Astrocyte (in vitro differentiated cells and primary cell): ENCODE measurements at regions not wholly inside any gene's neighbourhood (a gene's known extent, or its start where the extent isn't known, plus 50 kb on each side); places are given as distances from the start of the nearest gene placed in this dataset.

Experiments used
- DNase-seq: peaks from one replicate; pipeline ENCODE4 v3.0.0-alpha.2; 2010; ENCODE audit warnings: low read depth
- FAIRE-seq: peaks from 2 replicates; lab custom pipeline; 2011; peaks lifted over from hg19 to GRCh38; lab: Jason Lieb, UNC
- H2AFZ ChIP-seq: 2 replicates; pipeline ENCODE4 v1.6.0; 2012; ENCODE audit warnings: low read depth, low read length, inconsistent platforms
- H3K27ac ChIP-seq: 2 replicates; pipeline ENCODE4 v1.5.1; 2011; ENCODE audit warnings: low read depth, low read length, inconsistent platforms
- H3K27me3 ChIP-seq: 2 replicates; pipeline ENCODE4 v1.6.0; 2011; ENCODE audit warnings: low read length, inconsistent platforms; ENCODE audit not compliant: insufficient read depth
- H3K36me3 ChIP-seq: 2 replicates; pipeline ENCODE4 v1.5.1; 2011; ENCODE audit warnings: low read length, inconsistent platforms; ENCODE audit not compliant: insufficient read depth
- H3K4me1 ChIP-seq: 2 replicates; pipeline ENCODE4 v1.5.1; 2011; ENCODE audit warnings: low read length, inconsistent platforms; ENCODE audit not compliant: insufficient read depth
- H3K4me2 ChIP-seq: 2 replicates; pipeline ENCODE4 v1.6.0; 2012; ENCODE audit warnings: low read length, inconsistent platforms
- H3K4me3 ChIP-seq: 2 replicates; pipeline ENCODE4 v1.5.1; 2011; ENCODE audit warnings: low read depth, mild to moderate bottlenecking, low read length, inconsistent platforms; ENCODE audit not compliant: insufficient read depth
- H3K79me2 ChIP-seq: 2 replicates; pipeline ENCODE4 v1.6.0; 2012; ENCODE audit warnings: mild to moderate bottlenecking, low read length, inconsistent platforms; ENCODE audit not compliant: insufficient read depth
- H3K9ac ChIP-seq: 2 replicates; pipeline ENCODE4 v1.6.0; 2012; ENCODE audit warnings: mild to moderate bottlenecking, low read length, inconsistent platforms
- H3K9me3 ChIP-seq: 2 replicates; pipeline ENCODE4 v1.5.1; 2012; ENCODE audit warnings: low read depth, mild to moderate bottlenecking, low read length, inconsistent platforms; ENCODE audit not compliant: insufficient read depth
- H4K20me1 ChIP-seq: 2 replicates; pipeline ENCODE4 v1.6.0; 2012; ENCODE audit warnings: low read length, inconsistent platforms; ENCODE audit not compliant: insufficient read depth
- H3K27ac Mint-ChIP-seq: one replicate; pipeline ENCODE4 v1.8.0; 2021; ENCODE audit warnings: mild to moderate bottlenecking, mixed read lengths; ENCODE audit not compliant: unreplicated experiment
- H3K27me3 Mint-ChIP-seq: one replicate; pipeline ENCODE4 v1.8.0; 2021; ENCODE audit warnings: low read depth, mixed read lengths; ENCODE audit not compliant: unreplicated experiment
- H3K36me3 Mint-ChIP-seq: one replicate; pipeline ENCODE4 v1.8.0; 2021; ENCODE audit warnings: low read depth, mixed read lengths; ENCODE audit not compliant: unreplicated experiment
- H3K4me1 Mint-ChIP-seq: one replicate; pipeline ENCODE4 v1.8.0; 2021; ENCODE audit warnings: low read depth, mixed read lengths; ENCODE audit not compliant: unreplicated experiment
- H3K4me3 Mint-ChIP-seq: one replicate; pipeline ENCODE4 v1.8.0; 2021; ENCODE audit warnings: mild to moderate bottlenecking, moderate library complexity, mixed read lengths; ENCODE audit not compliant: unreplicated experiment
- H3K9me3 Mint-ChIP-seq: one replicate; pipeline ENCODE4 v1.8.0; 2021; ENCODE audit warnings: mild to moderate bottlenecking, mixed read lengths; ENCODE audit not compliant: unreplicated experiment
- EZH2 ChIP-seq: IDR thresholded peaks from 2 replicates; pipeline ENCODE4 v1.6.1; 2012; ENCODE audit warnings: mild to moderate bottlenecking, low read length, inconsistent platforms; ENCODE audit not compliant: insufficient read depth
- TF ChIP-seq, protein P1 (sequence below): IDR thresholded peaks from 2 replicates; pipeline ENCODE4 v1.5.1; 2011; ENCODE audit warnings: low read depth, mild to moderate bottlenecking, inconsistent platforms, low read length, moderate library complexity; ENCODE audit not compliant: insufficient read depth

DNA sequence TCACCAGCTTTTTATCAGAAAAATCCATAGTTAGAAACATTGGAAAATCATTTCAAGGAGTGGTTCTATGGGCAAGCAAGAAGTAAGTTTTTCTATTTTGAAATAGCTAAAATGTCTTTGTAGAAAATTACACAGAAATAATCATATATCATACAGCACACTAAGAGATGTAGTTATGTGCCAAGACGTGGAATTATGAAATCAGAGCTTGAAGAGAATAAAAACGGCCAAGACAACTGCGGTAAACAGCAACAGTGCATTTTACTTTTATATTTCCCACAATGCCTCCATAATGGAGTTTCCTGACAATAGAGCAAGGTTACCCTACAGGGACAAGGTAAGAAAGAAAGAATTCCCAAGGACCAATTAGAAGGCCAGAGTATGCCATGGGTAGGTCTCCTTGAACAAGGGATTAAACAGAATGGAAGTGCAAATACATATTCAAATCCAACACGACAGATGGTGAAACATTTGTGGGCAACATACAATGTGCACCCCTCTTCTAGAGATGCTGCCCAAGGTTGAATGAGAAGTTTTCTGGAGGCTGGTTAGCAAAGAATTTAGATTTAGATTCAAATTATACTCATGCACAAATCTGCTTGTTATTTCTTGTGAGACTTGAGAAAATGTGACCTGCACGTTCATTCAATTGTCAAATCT, 76.1 kb upstream of the BTG1 start:
- Histone ChIP-seq H3K4me2 (no peak overlapping the region), H3K4me3 (no peak overlapping the region), H3K27me3 (no peaks in the 10 kb centered on the region), H3K36me3 (no peaks in the 10 kb centered on the region), H4K20me1 (no peaks in the 10 kb centered on the region), H3K9ac (no peak overlapping the region), H3K79me2 (no peaks in the 10 kb centered on the region), H2AFZ (no peak overlapping the region), H3K27ac (no peak overlapping the region), H3K9me3 (no peaks in the 10 kb centered on the region), H3K4me1 (peaks cover 7% of the 10 kb centered on the region)
- TF ChIP-seq, protein P1, sequence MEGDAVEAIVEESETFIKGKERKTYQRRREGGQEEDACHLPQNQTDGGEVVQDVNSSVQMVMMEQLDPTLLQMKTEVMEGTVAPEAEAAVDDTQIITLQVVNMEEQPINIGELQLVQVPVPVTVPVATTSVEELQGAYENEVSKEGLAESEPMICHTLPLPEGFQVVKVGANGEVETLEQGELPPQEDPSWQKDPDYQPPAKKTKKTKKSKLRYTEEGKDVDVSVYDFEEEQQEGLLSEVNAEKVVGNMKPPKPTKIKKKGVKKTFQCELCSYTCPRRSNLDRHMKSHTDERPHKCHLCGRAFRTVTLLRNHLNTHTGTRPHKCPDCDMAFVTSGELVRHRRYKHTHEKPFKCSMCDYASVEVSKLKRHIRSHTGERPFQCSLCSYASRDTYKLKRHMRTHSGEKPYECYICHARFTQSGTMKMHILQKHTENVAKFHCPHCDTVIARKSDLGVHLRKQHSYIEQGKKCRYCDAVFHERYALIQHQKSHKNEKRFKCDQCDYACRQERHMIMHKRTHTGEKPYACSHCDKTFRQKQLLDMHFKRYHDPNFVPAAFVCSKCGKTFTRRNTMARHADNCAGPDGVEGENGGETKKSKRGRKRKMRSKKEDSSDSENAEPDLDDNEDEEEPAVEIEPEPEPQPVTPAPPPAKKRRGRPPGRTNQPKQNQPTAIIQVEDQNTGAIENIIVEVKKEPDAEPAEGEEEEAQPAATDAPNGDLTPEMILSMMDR = no peak
- no peak for TF ChIP-seq EZH2
- Mint-ChIP-seq H3K27me3 (no peaks in the 10 kb centered on the region), H3K9me3 (no peaks in the 10 kb centered on the region), H3K4me1 (peaks cover 5% of the 10 kb centered on the region), H3K4me3 (no peak overlapping the region), H3K27ac (no peak overlapping the region), H3K36me3 (no peaks in the 10 kb centered on the region)
- FAIRE-seq (no peak), DNase-seq (no peak)

DNA sequence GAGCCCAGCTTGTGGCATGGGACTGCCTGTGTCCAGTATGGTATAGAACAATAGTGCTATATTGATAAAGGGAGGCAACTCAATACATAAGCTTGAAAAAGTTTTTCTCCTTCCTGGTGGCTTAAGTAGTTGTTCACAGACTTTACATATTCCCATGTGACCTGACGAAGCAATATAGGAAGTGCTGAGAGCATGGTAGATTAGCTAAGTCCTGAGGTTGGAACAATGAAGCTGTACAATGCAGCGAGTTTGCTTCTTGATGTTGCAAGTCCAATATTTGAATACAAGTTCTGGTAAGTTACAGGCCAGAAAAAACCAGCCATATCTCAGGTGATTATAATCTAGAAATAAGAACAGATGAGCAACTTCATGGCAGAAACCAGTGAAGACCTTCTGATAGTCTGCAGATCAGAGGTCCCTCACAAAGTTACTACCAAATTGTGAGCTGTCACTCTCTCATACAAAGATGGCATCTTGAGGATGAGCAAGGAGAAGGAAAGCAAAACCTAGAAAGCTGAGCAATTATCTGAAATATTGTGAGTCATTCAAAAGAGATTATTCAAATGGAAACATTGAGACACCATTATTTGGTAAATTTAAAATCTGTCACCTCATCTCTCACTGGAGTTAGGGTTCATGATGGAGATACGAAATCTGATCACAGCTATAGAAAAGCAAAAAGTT, 72.9 kb upstream of the BTG1 start:
- Mint-ChIP-seq H3K36me3 (no peaks in the 10 kb centered on the region), H3K4me3 (no peak overlapping the region), H3K27ac (no peak overlapping the region), H3K27me3 (no peaks in the 10 kb centered on the region), H3K4me1 (no peaks in the 10 kb centered on the region), H3K9me3 (no peaks in the 10 kb centered on the region)
- no peak for DNase-seq
- Histone ChIP-seq H4K20me1 (no peaks in the 10 kb centered on the region), H3K79me2 (no peaks in the 10 kb centered on the region), H3K36me3 (no peaks in the 10 kb centered on the region), H3K4me2 (no peak overlapping the region), H3K4me1 (no peaks in the 10 kb centered on the region), H2AFZ (no peak overlapping the region), H3K9me3 (no peaks in the 10 kb centered on the region), H3K4me3 (no peak overlapping the region), H3K9ac (no peak overlapping the region), H3K27ac (no peak overlapping the region), H3K27me3 (no peaks in the 10 kb centered on the region)
- FAIRE-seq = no peak
- TF ChIP-seq, protein P1 = no peak
- no peak for TF ChIP-seq EZH2

DNA sequence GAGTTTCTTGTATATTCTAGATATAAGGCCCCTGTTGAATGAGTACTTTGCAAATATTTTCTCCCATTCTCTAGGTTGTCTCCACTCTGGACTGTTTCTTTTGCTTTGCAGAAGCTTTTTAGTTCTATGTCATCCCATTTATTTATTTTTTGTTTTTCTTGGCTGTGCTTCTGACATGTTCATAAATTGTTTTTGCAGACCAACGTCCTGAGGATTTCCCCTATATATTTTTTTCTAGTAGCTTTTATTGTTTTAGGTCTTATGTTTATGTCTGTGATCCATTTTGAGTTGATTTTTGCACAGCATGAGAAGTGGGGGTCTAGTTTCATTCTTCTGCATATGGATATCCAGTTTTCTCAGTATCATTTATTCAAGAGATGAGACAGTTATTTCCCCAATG, 70.4 kb upstream of the BTG1 start:
- H3K27me3 Mint-ChIP-seq = no peaks in the 10 kb centered on the region
- H3K27ac Mint-ChIP-seq = no peak overlapping the region
- H3K4me3 Mint-ChIP-seq = no peak overlapping the region
- Histone ChIP-seq H2AFZ (no peak overlapping the region), H3K4me1 (no peaks in the 10 kb centered on the region), H3K4me2 (no peak overlapping the region), H3K27me3 (no peaks in the 10 kb centered on the region), H3K79me2 (no peaks in the 10 kb centered on the region), H3K9me3 (no peaks in the 10 kb centered on the region), H3K4me3 (no peak overlapping the region), H3K27ac (no peak overlapping the region), H4K20me1 (no peaks in the 10 kb centered on the region), H3K9ac (no peak overlapping the region), H3K36me3 (no peaks in the 10 kb centered on the region)
- TF ChIP-seq, protein P1 = no peak
- TF ChIP-seq EZH2 = no peak
- DNase-seq = no peak
- H3K9me3 Mint-ChIP-seq = no peaks in the 10 kb centered on the region
- no peaks in the 10 kb centered on the region for H3K36me3 Mint-ChIP-seq
- no peaks in the 10 kb centered on the region for H3K4me1 Mint-ChIP-seq
- no peak for FAIRE-seq
